ENCODE measurements at regions not wholly inside any gene's neighbourhood (a gene's known extent, or its start where the extent isn't known, plus 50 kb on each side); places are given as distances from the start of the nearest gene placed in this dataset.

DNA sequence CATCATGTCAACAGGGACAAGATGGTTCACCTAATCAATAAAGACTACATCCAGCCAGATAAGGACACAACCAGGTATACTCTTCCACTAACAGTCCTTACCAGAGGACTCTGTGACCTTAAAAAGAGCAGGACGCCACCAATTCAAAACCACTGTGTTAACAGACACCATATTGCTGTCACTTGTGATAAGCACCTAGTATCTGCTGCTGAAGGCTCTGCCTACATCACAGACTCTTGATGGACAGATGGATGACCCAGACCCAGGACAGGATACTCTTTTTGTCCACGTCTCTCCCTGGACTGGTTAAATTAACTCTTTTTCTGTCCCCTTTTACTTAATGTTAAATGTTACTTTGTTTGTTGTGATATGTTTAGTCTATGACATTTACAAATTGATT, 586.2 kb upstream of the AGA start:
- no TSS peak for BruUV-seq (replicated peaks)
- Histone ChIP-seq H3K9me2 (ENCODE audit: insufficient read depth) (no peaks in the 10 kb centered on the region), H3K27me3 (ENCODE audit: insufficient read depth, low read length) (no peaks in the 10 kb centered on the region), H3K4me3 (replicated peaks in 1 of 2; ENCODE audit: low read depth in 1 of 2, low read length in 2 of 2) (no peak overlapping the region), H3K36me3 (ENCODE audit: control insufficient read depth in 1 of 2, insufficient read depth in 2 of 2, low read length in 2 of 2) (no peaks in the 10 kb centered on the region), H3K9ac (ENCODE audit: low read length) (no peak overlapping the region), H4K20me1 (ENCODE audit: insufficient read depth) (no peaks in the 10 kb centered on the region), H2AFZ (ENCODE audit: low read depth, low read length, poor library complexity, severe bottlenecking) (no peak overlapping the region), H3K79me2 (ENCODE audit: insufficient read depth, low read length) (no peaks in the 10 kb centered on the region), H3K4me2 (ENCODE audit: low read length) (no peak overlapping the region), H3K27ac (ENCODE audit: low read depth, low read length) (no peak overlapping the region), H3K4me1 (ENCODE audit: control insufficient read depth in 1 of 2, insufficient read depth in 2 of 2, low read length in 2 of 2) (no peaks in the 10 kb centered on the region), H3K9me3 (ENCODE audit: control insufficient read depth in 1 of 2, insufficient read depth in 1 of 2, low read depth in 1 of 2, low read length in 2 of 2) (no peaks in the 10 kb centered on the region)
- ChIA-PET POLR2A (no interaction called here), CTCF (no interaction called here), RAD21 (ENCODE audit: low non-redundant PET in 1 of 2, low total read pairs in 2 of 2, uncharacterized antibody in 2 of 2, unreplicated experiment in 2 of 2) (no interaction called here)
- DNase-seq (ENCODE audit: low read depth, low spot score) (no peak), ATAC-seq (no peak)
- TF ChIP-seq, protein P1, sequence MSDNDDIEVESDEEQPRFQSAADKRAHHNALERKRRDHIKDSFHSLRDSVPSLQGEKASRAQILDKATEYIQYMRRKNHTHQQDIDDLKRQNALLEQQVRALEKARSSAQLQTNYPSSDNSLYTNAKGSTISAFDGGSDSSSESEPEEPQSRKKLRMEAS (IDR thresholded peaks at IDR 0.05): no peak
- intact Hi-C loops (cut with micrococcal nuclease): no loop called here

DNA sequence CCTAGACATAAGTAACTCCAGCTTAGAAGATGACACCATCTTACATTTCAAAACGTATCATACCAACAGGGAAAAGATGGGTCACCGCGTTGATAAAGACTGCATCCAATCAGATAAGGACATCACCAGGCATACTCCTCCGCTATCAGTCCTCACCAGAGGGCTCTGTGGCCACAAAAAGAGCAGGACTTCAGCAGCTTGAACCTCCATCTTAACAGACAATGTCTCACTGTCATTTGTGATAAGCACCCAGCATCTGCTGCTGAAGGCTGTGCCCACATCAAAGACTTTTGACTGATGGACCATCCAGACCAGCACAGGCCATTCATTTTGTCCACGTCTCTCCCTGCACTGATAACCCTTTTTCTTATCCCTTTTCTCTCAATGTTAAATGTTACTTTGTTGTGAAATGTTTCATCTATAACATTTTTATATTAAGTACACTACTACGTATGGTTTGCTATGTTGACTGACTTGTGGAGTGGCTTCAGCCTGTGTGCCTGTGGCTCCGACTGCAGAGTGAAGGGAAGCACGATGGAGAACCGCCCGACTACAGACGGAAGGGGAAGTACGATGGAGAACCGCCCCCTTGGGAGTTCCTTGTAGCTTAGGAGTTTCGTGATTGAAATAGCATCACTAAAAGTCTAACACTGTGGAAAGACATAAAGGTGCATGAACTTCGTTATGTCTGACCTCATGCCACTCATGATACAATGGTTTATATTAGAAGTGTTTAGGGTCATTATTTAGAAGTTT, 595.4 kb upstream of the AGA start:
- DNase-seq (ENCODE audit: low read depth, low spot score): no peak
- intact Hi-C loops (cut with micrococcal nuclease): no loop called here
- H3K4me2 ChIP-seq (ENCODE audit: low read length): no peak overlapping the region
- no peaks in the 10 kb centered on the region for H3K9me3 ChIP-seq (ENCODE audit: control insufficient read depth in 1 of 2, insufficient read depth in 1 of 2, low read depth in 1 of 2, low read length in 2 of 2)
- ChIA-PET RAD21 (ENCODE audit: low non-redundant PET in 1 of 2, low total read pairs in 2 of 2, uncharacterized antibody in 2 of 2, unreplicated experiment in 2 of 2) (no interaction called here), CTCF (no interaction called here), POLR2A (no interaction called here)
- no peaks in the 10 kb centered on the region for H4K20me1 ChIP-seq (ENCODE audit: insufficient read depth)
- no peak overlapping the region for H3K4me3 ChIP-seq (replicated peaks in 1 of 2; ENCODE audit: low read depth in 1 of 2, low read length in 2 of 2)
- no TSS peak for BruUV-seq (replicated peaks)
- no peaks in the 10 kb centered on the region for H3K79me2 ChIP-seq (ENCODE audit: insufficient read depth, low read length)
- no peaks in the 10 kb centered on the region for H3K27me3 ChIP-seq (ENCODE audit: insufficient read depth, low read length)
- H3K4me1 ChIP-seq (ENCODE audit: control insufficient read depth in 1 of 2, insufficient read depth in 2 of 2, low read length in 2 of 2): no peaks in the 10 kb centered on the region
- H2AFZ ChIP-seq (ENCODE audit: low read depth, low read length, poor library complexity, severe bottlenecking): no peak overlapping the region
- H3K9me2 ChIP-seq (ENCODE audit: insufficient read depth): no peaks in the 10 kb centered on the region
- no peak for ATAC-seq
- no peak overlapping the region for H3K9ac ChIP-seq (ENCODE audit: low read length)
- no peaks in the 10 kb centered on the region for H3K36me3 ChIP-seq (ENCODE audit: control insufficient read depth in 1 of 2, insufficient read depth in 2 of 2, low read length in 2 of 2)
- H3K27ac ChIP-seq (ENCODE audit: low read depth, low read length): no peak overlapping the region
- no peak for TF ChIP-seq SP1 (IDR thresholded peaks at IDR 0.05; ENCODE audit: low read depth)
- TF ChIP-seq, protein P1 (IDR thresholded peaks at IDR 0.05): no peak
- no peak for TF ChIP-seq POLR2A (IDR thresholded peaks at IDR 0.05; ENCODE audit: borderline replicate concordance, extremely low read depth, insufficient read depth, insufficient read length)
- TF ChIP-seq, protein P2, sequence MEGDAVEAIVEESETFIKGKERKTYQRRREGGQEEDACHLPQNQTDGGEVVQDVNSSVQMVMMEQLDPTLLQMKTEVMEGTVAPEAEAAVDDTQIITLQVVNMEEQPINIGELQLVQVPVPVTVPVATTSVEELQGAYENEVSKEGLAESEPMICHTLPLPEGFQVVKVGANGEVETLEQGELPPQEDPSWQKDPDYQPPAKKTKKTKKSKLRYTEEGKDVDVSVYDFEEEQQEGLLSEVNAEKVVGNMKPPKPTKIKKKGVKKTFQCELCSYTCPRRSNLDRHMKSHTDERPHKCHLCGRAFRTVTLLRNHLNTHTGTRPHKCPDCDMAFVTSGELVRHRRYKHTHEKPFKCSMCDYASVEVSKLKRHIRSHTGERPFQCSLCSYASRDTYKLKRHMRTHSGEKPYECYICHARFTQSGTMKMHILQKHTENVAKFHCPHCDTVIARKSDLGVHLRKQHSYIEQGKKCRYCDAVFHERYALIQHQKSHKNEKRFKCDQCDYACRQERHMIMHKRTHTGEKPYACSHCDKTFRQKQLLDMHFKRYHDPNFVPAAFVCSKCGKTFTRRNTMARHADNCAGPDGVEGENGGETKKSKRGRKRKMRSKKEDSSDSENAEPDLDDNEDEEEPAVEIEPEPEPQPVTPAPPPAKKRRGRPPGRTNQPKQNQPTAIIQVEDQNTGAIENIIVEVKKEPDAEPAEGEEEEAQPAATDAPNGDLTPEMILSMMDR (IDR thresholded peaks at IDR 0.05 in 2 of 3, conservative IDR thresholded peaks at IDR 0.05 in 1 of 3; ENCODE audit: borderline replicate concordance in 1 of 3, insufficient read depth in 1 of 3, low read depth in 2 of 3, low read length in 2 of 3): no peak
- TF ChIP-seq SRF (IDR thresholded peaks at IDR 0.05; ENCODE audit: low read depth): no peak
- TF ChIP-seq CEBPB (IDR thresholded peaks at IDR 0.05; ENCODE audit: low read depth): no peak
- TF ChIP-seq EZH2phosphoT487 (IDR thresholded peaks at IDR 0.05; ENCODE audit: borderline replicate concordance): no peak
- no peak for TF ChIP-seq EZH2 (IDR thresholded peaks at IDR 0.05)
- TF ChIP-seq SIN3A (IDR thresholded peaks at IDR 0.05; ENCODE audit: low read depth): no peak
- TF ChIP-seq ZFX (IDR thresholded peaks at IDR 0.05): no peak
- TF ChIP-seq FOSL1 (IDR thresholded peaks at IDR 0.05; ENCODE audit: low read depth): no peak
- TF ChIP-seq ZNF274 (IDR thresholded peaks at IDR 0.05; ENCODE audit: low read depth, low read length): no peak
- no peak for TF ChIP-seq CBX3 (IDR thresholded peaks at IDR 0.05; ENCODE audit: low read depth)
- TF ChIP-seq RAD21 (IDR thresholded peaks at IDR 0.05; ENCODE audit: low read depth): no peak
- TF ChIP-seq, protein P3, sequence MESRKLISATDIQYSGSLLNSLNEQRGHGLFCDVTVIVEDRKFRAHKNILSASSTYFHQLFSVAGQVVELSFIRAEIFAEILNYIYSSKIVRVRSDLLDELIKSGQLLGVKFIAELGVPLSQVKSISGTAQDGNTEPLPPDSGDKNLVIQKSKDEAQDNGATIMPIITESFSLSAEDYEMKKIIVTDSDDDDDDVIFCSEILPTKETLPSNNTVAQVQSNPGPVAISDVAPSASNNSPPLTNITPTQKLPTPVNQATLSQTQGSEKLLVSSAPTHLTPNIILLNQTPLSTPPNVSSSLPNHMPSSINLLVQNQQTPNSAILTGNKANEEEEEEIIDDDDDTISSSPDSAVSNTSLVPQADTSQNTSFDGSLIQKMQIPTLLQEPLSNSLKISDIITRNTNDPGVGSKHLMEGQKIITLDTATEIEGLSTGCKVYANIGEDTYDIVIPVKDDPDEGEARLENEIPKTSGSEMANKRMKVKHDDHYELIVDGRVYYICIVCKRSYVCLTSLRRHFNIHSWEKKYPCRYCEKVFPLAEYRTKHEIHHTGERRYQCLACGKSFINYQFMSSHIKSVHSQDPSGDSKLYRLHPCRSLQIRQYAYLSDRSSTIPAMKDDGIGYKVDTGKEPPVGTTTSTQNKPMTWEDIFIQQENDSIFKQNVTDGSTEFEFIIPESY (IDR thresholded peaks at IDR 0.05; ENCODE audit: extremely low read depth, insufficient replicate concordance, low read length): no peak
- TF ChIP-seq POLR2AphosphoS5 (IDR thresholded peaks at IDR 0.05; ENCODE audit: low read depth, low read length): no peak
- TF ChIP-seq EGR1 (IDR thresholded peaks at IDR 0.05; ENCODE audit: low read depth): no peak

Measured in HCT116 (cell line).